ENCODE measurements at regions not wholly inside any gene's neighbourhood (a gene's known extent, or its start where the extent isn't known, plus 50 kb on each side); places are given as distances from the start of the nearest gene placed in this dataset.

GRCh38 chr7:63031838-63032436 lies 966.7 kb upstream of the ZNF722 start:
- intact Hi-C loops (cut with DNase I; ENCODE audit: low total_unique reads) = no loop called here
- 74 to 76% methylated on average over 15 of the region's 16 CpGs for WGBS, 2 donors
- TF ChIP-seq POLR2A (IDR thresholded peaks at IDR 0.05) = no peak
- TF ChIP-seq, protein P1, sequence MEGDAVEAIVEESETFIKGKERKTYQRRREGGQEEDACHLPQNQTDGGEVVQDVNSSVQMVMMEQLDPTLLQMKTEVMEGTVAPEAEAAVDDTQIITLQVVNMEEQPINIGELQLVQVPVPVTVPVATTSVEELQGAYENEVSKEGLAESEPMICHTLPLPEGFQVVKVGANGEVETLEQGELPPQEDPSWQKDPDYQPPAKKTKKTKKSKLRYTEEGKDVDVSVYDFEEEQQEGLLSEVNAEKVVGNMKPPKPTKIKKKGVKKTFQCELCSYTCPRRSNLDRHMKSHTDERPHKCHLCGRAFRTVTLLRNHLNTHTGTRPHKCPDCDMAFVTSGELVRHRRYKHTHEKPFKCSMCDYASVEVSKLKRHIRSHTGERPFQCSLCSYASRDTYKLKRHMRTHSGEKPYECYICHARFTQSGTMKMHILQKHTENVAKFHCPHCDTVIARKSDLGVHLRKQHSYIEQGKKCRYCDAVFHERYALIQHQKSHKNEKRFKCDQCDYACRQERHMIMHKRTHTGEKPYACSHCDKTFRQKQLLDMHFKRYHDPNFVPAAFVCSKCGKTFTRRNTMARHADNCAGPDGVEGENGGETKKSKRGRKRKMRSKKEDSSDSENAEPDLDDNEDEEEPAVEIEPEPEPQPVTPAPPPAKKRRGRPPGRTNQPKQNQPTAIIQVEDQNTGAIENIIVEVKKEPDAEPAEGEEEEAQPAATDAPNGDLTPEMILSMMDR (IDR thresholded peaks at IDR 0.05) = no peak
- DNase-seq (ENCODE audit: low spot score in 2 of 2) = peak in 1 of 2 donors; percentile 76
- no peak overlapping the region for H3K4me3 ChIP-seq (ENCODE audit: low read depth, poor library complexity, severe bottlenecking)

DNA sequence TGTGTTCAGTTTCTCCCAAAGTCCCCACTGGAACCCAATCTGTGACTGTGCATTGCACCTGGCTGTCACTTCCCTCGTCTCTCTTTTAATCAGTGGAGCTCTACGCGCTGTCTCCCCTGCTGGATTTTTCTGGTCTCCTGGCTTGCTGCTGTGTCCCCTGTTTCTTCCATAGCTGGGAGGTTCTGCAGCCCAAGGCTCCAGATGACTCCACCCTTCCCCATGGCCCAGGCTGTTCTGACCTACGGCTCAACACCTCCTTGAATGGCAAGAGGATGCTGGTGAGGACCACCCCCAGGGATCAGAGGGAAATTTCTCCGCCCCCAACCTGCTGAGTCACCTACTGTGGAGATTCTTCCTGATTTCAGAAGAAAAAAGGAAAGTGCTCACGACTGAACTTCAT lies 961.4 kb upstream of the ZNF722 start:
- 63 to 64% methylated on average over 6 of the region's 6 CpGs for WGBS, 2 donors
- TF ChIP-seq, protein P1 (IDR thresholded peaks at IDR 0.05) = no peak
- no peak for TF ChIP-seq POLR2A (IDR thresholded peaks at IDR 0.05)
- intact Hi-C loops (cut with DNase I; ENCODE audit: low total_unique reads) = no loop called here
- DNase-seq (ENCODE audit: low spot score in 2 of 2) = no peak
- H3K4me3 ChIP-seq (ENCODE audit: low read depth, poor library complexity, severe bottlenecking) = no peak overlapping the region

GRCh38 chr7:63038987-63039386 lies 959.7 kb upstream of the ZNF722 start:
- intact Hi-C loops (cut with DNase I; ENCODE audit: low total_unique reads) = no loop called here
- no peak overlapping the region for H3K4me3 ChIP-seq (ENCODE audit: low read depth, poor library complexity, severe bottlenecking)
- 92 to 96% methylated on average over 4 of the region's 4 CpGs for WGBS, 2 donors
- TF ChIP-seq POLR2A (IDR thresholded peaks at IDR 0.05) = no peak
- TF ChIP-seq, protein P1 (IDR thresholded peaks at IDR 0.05) = no peak
- DNase-seq (ENCODE audit: low spot score in 2 of 2) = peak in 1 of 2 donors; percentile 50

DNA sequence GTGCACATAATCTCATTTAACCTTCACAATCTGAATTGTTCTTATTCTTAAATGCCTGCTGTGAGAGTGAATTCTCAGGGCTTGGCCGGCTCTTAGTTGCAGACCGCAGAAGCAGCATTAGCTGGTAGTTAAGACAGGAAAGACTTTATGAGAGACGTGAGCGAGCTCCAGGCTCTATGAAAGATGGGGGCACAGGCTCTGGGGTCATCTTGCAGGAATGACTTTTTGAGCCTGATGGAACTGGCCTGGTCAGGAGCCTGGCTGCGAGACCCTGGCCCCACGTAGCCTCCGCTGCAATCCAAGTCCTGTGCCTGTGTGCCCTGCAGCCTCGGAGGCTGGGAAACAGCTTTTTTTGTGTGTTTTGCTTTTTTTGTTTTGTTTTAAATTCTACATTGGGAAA lies 958.8 kb upstream of the ZNF722 start:
- WGBS, 2 donors = 87 to 89% methylated on average over 8 of the region's 8 CpGs
- peak in 1 of 2 donors; percentile 25 for DNase-seq (ENCODE audit: low spot score in 2 of 2)
- TF ChIP-seq, protein P1 (IDR thresholded peaks at IDR 0.05) = no peak
- no peak for TF ChIP-seq POLR2A (IDR thresholded peaks at IDR 0.05)
- no peak overlapping the region for H3K4me3 ChIP-seq (ENCODE audit: low read depth, poor library complexity, severe bottlenecking)
- intact Hi-C loops (cut with DNase I; ENCODE audit: low total_unique reads) = no loop called here

- intact Hi-C loops (cut with DNase I; ENCODE audit: low total_unique reads) = no loop called here
- peak in 1 of 2 donors; percentile 61 for DNase-seq (ENCODE audit: low spot score in 2 of 2)
- H3K4me3 ChIP-seq (ENCODE audit: low read depth, poor library complexity, severe bottlenecking) = no peak overlapping the region
- 73 to 84% methylated on average over 12 of the region's 12 CpGs for WGBS, 2 donors
- no peak for TF ChIP-seq POLR2A (IDR thresholded peaks at IDR 0.05)
- TF ChIP-seq, protein P1 (IDR thresholded peaks at IDR 0.05) = no peak
These were observed 958.3 kb upstream of the ZNF722 start for GRCh38 chr7:63040336-63040735.
